PC-9 (cell line): ENCODE measurements at regions not wholly inside any gene's neighbourhood (a gene's known extent, or its start where the extent isn't known, plus 50 kb on each side); places are given as distances from the start of the nearest gene placed in this dataset.

Source experiments
- CTCF ChIP-seq: fragments of 200-600 bp; sonication (generic); conservative IDR thresholded peaks from 2 replicates; pipeline ENCODE4 v1.6.1; 2017; ENCODE audit warnings: mixed run types, antibody characterized with exemption, mild to moderate bottlenecking, moderate library complexity
- EZH2 ChIP-seq: fragments of 200-600 bp; sonication (generic); IDR thresholded peaks from 2 replicates; pipeline ENCODE4 v1.8.0; 2017; ENCODE audit warnings: antibody characterized with exemption, low read depth

- TF ChIP-seq CTCF = no peak
- TF ChIP-seq EZH2 = no peak
Observed at GRCh38 chr4:1572521-1572920, 111.6 kb downstream of the FAM53A start.
